H1 (cell line): ENCODE measurements at regions not wholly inside any gene's neighbourhood (a gene's known extent, or its start where the extent isn't known, plus 50 kb on each side); places are given as distances from the start of the nearest gene placed in this dataset.

Source experiments
- CTCF ChIA-PET: fragments of 300-600 bp; sonication (Branson Sonifier 250); formaldehyde crosslinking; loops from one replicate; lab custom pipeline; 2021; ENCODE audit not compliant: partially characterized antibody; lab: Charles Lee
- POLR2A ChIA-PET: fragments of 300-600 bp; sonication (Branson Sonifier 250); formaldehyde crosslinking; loops from one replicate; lab custom pipeline; 2021; ENCODE audit warnings: inconsistent platforms; ENCODE audit not compliant: partially characterized antibody; lab: Charles Lee
- DNase-seq, 2 experiments: peaks; one replicate each; pipeline versions ENCODE4 v3.0.0 to v3.0.0-alpha.2; 2010 to 2022; ENCODE audit warnings: low spot score in 2 of 2, low read depth in 1 of 2, mixed read lengths in 1 of 2
- FAIRE-seq: peaks from 2 replicates; lab custom pipeline; 2011; peaks lifted over from hg19 to GRCh38; lab: Jason Lieb, UNC
- H2AFZ ChIP-seq: 2 replicates; pipeline ENCODE4 v1.8.1; 2012; ENCODE audit warnings: low read length, inconsistent platforms
- H2AK5ac ChIP-seq: 2 replicates; pipeline ENCODE4 v1.6.1; 2013; ENCODE audit warnings: low read depth, low read length
- H2BK120ac ChIP-seq: replicated peaks from 2 replicates; pipeline ENCODE3; 2013; ENCODE audit warnings: low read depth, low read length, inconsistent platforms
- H2BK12ac ChIP-seq: 2 replicates; pipeline ENCODE4 v1.6.1; 2013; ENCODE audit warnings: low read depth, low read length
- H2BK15ac ChIP-seq: 2 replicates; pipeline ENCODE4 v1.6.1; 2013; ENCODE audit warnings: low read length
- H2BK20ac ChIP-seq: 2 replicates; pipeline ENCODE4 v1.6.1; 2013; ENCODE audit warnings: low read length
- H2BK5ac ChIP-seq: 2 replicates; pipeline ENCODE4 v1.6.1; 2013; ENCODE audit warnings: low read depth, low read length
- H3K14ac ChIP-seq: 2 replicates; pipeline ENCODE4 v1.6.1; 2013; ENCODE audit warnings: inconsistent platforms; ENCODE audit not compliant: insufficient read length
- H3K18ac ChIP-seq: 2 replicates; pipeline ENCODE4 v1.6.1; 2013; ENCODE audit warnings: low read length; ENCODE audit errors: extremely low read depth
- H3K23ac ChIP-seq: 2 replicates; pipeline ENCODE4 v1.6.1; 2013; ENCODE audit warnings: inconsistent platforms; ENCODE audit not compliant: insufficient read length
- H3K23me2 ChIP-seq: 2 replicates; pipeline ENCODE4 v1.6.1; 2013; ENCODE audit warnings: low read depth, low read length
- H3K27ac ChIP-seq: 2 replicates; pipeline ENCODE4 v1.6.1; 2011; ENCODE audit warnings: low read depth, low read length, inconsistent platforms
- H3K27me3 ChIP-seq, 4 experiments: replicated peaks in 1 of 4; 1 replicate in 1 of 4; 2 replicates in 3 of 4; pipeline versions ENCODE4 v1.6.1 to v1.8.1; 2011 to 2013; ENCODE audit warnings: low read length in 3 of 4, mild to moderate bottlenecking in 3 of 4, inconsistent platforms in 2 of 4, mixed read lengths in 2 of 4, moderate library complexity in 1 of 4; ENCODE audit not compliant: control insufficient read depth in 3 of 4, insufficient read depth in 3 of 4; ENCODE audit errors: extremely low read depth in 1 of 4
- H3K36me3 ChIP-seq, 4 experiments: 2 replicates each; pipeline versions ENCODE4 v1.6.1 to v1.8.1; 2011 to 2013; ENCODE audit warnings: mild to moderate bottlenecking in 4 of 4, low read length in 3 of 4, moderate library complexity in 2 of 4, control low read depth in 1 of 4, inconsistent platforms in 1 of 4; ENCODE audit not compliant: insufficient read depth in 4 of 4, control insufficient read depth in 2 of 4
- H3K4ac ChIP-seq: replicated peaks from 2 replicates; pipeline ENCODE3; 2013; ENCODE audit warnings: low read length, low read depth, mixed read lengths, inconsistent platforms; ENCODE audit not compliant: insufficient read length
- H3K4me1 ChIP-seq, 4 experiments: replicated peaks in 1 of 4; 1 replicate in 1 of 4; 2 replicates in 3 of 4; pipeline versions ENCODE4 v1.6.1 to v1.8.1; 2011 to 2013; ENCODE audit warnings: low read length in 3 of 4, inconsistent platforms in 2 of 4, mixed read lengths in 1 of 4; ENCODE audit not compliant: insufficient read depth in 4 of 4, control insufficient read depth in 3 of 4
- H3K4me2 ChIP-seq, 2 experiments: 2 replicates each; pipeline versions ENCODE4 v1.6.1 to v1.8.1; 2011 to 2013; ENCODE audit warnings: low read depth in 2 of 2, low read length in 2 of 2, control low read depth in 1 of 2, inconsistent platforms in 1 of 2, mild to moderate bottlenecking in 1 of 2; ENCODE audit not compliant: insufficient read depth in 1 of 2
- H3K4me3 ChIP-seq, 4 experiments: fragments of 200-600, 300-600 bp in 1 of 4; sonication (generic), shearing (Covaris generic), sonication (Bioruptor Twin) in 1 of 4; 2 replicates each; pipeline versions ENCODE4 v1.5.1 to v1.8.1; 2011 to 2016; ENCODE audit warnings: low read length in 4 of 4, low read depth in 3 of 4, control low read depth in 2 of 4, inconsistent platforms in 2 of 4, mild to moderate bottlenecking in 2 of 4, mixed read lengths in 1 of 4, moderate library complexity in 1 of 4; ENCODE audit not compliant: insufficient read depth in 2 of 4; ENCODE audit errors: extremely low read depth in 1 of 4
- H3K56ac ChIP-seq: replicated peaks from 2 replicates; pipeline ENCODE3; 2013; ENCODE audit warnings: low read depth, mild to moderate bottlenecking, mixed read lengths, low read length, inconsistent platforms; ENCODE audit not compliant: insufficient read length
- H3K79me1 ChIP-seq: 2 replicates; pipeline ENCODE4 v1.6.1; 2013; ENCODE audit warnings: low read depth, low read length, control low read depth
- H3K79me2 ChIP-seq, 2 experiments: 2 replicates each; pipeline versions ENCODE4 v1.6.1 to v1.8.1; 2012 to 2013; ENCODE audit warnings: low read length in 2 of 2, mild to moderate bottlenecking in 2 of 2, inconsistent platforms in 1 of 2; ENCODE audit not compliant: insufficient read depth in 2 of 2, control insufficient read depth in 1 of 2
- H3K9ac ChIP-seq, 4 experiments: replicated peaks in 1 of 4; 1 replicate in 1 of 4; 2 replicates in 3 of 4; pipeline versions ENCODE4 v1.6.1 to v1.8.1; 2011 to 2013; ENCODE audit warnings: low read depth in 3 of 4, low read length in 3 of 4, control low read depth in 2 of 4, mild to moderate bottlenecking in 2 of 4, moderate library complexity in 2 of 4, inconsistent platforms in 1 of 4; ENCODE audit errors: extremely low read depth in 1 of 4
- H3K9me3 ChIP-seq, 2 experiments: 2 replicates each; pipeline versions ENCODE4 v1.6.1 to v1.8.1; 2012 to 2013; ENCODE audit warnings: mild to moderate bottlenecking in 2 of 2, moderate library complexity in 2 of 2, control low read depth in 1 of 2, inconsistent platforms in 1 of 2, low read depth in 1 of 2, low read length in 1 of 2, mixed read lengths in 1 of 2; ENCODE audit not compliant: insufficient read depth in 2 of 2
- H4K20me1 ChIP-seq, 2 experiments: replicated peaks in 1 of 2; 2 replicates each; pipeline versions ENCODE3 to v1.8.1; 2011 to 2013; ENCODE audit warnings: inconsistent platforms in 2 of 2, low read length in 2 of 2, mild to moderate bottlenecking in 1 of 2; ENCODE audit not compliant: insufficient read depth in 2 of 2, control insufficient read depth in 1 of 2
- H4K5ac ChIP-seq: 2 replicates; pipeline ENCODE4 v1.6.1; 2013; ENCODE audit warnings: low read length, low read depth, mixed read lengths, inconsistent platforms; ENCODE audit not compliant: insufficient read length
- H4K8ac ChIP-seq: 2 replicates; pipeline ENCODE4 v1.8.0; 2013; ENCODE audit warnings: mild to moderate bottlenecking, moderate library complexity, low read length, inconsistent platforms; ENCODE audit not compliant: insufficient read depth; ENCODE audit errors: extremely low read depth
- H4K91ac ChIP-seq: replicated peaks from 2 replicates; pipeline ENCODE3; 2013; ENCODE audit warnings: low read length, mixed read lengths, inconsistent platforms; ENCODE audit not compliant: insufficient read length
- CREB1 ChIP-seq: IDR thresholded peaks from 2 replicates; pipeline ENCODE4 v1.6.1; 2012; ENCODE audit warnings: inconsistent platforms
- SP2 ChIP-seq: IDR thresholded peaks from 2 replicates; pipeline ENCODE4 v1.6.1; 2012; ENCODE audit warnings: mild to moderate bottlenecking, low read length, inconsistent platforms
- WGBS, 2 experiments: shearing (Covaris generic) in 1 of 2; methylation state at CpG; one replicate each; pipeline versions ENCODE4 v1.1.6 to v1.1.7; 2013 to 2015; ENCODE audit warnings: low lambda C conversion rate in 2 of 2, mixed read lengths in 2 of 2, inconsistent platforms in 1 of 2, low coverage in 1 of 2, missing lambda C conversion rate in 1 of 2; ENCODE audit not compliant: insufficient replicate concordance in 2 of 2, insufficient coverage in 1 of 2, insufficient read length in 1 of 2; ENCODE audit errors: extremely low coverage in 1 of 2, missing lambda C conversion rate in 1 of 2; 5-methylcytosine and 5-hydroxymethylcytosine counted together
- TF ChIP-seq, protein P1 (sequence below), 3 experiments: IDR thresholded peaks; 1 replicate in 2 of 3; 2 replicates in 1 of 3; pipeline versions ENCODE4 v1.5.1 to v1.6.1; 2011; ENCODE audit warnings: low read length in 3 of 3, mild to moderate bottlenecking in 3 of 3, inconsistent platforms in 2 of 3, low read depth in 1 of 3, moderate library complexity in 1 of 3; ENCODE audit not compliant: insufficient read depth in 1 of 3; ENCODE audit errors: control extremely low read depth in 1 of 3

DNA sequence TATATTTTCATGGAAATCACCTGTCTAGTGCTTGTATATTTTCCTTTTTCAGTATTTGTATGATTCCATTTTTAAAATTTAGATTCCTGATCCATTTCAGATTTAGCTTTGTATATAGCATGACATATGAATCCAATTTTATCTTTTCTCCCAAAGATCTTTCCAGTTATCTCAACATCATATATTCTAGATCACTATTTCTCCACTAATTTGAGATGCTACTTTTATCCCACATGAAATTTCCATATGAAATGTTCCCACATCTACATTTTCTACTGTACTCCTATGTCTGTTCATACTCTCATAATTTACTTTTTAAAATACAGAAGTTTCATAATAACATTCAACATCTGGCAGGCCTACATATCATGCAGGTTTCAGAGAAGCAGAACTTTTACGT is 1784.1 kb downstream of the SLITRK5 start:
- POLR2A ChIA-PET, result no interaction called here
- no peak overlapping the region for H2BK120ac ChIP-seq
- no peak overlapping the region for H3K23ac ChIP-seq
- DNase-seq, result no peak
- CTCF ChIA-PET, result no interaction called here
- no peaks in the 10 kb centered on the region for H3K36me3 ChIP-seq
- H4K8ac ChIP-seq, result no peak overlapping the region
- no peak overlapping the region for H3K4me2 ChIP-seq
- no peaks in the 10 kb centered on the region for H4K20me1 ChIP-seq
- H3K14ac ChIP-seq, result no peak overlapping the region
- H2AK5ac ChIP-seq, result no peak overlapping the region
- no peaks in the 10 kb centered on the region for H3K4me1 ChIP-seq
- H3K27ac ChIP-seq, result no peak overlapping the region
- H2BK20ac ChIP-seq, result no peak overlapping the region
- H3K9ac ChIP-seq, result no peak overlapping the region
- TF ChIP-seq, protein P1, sequence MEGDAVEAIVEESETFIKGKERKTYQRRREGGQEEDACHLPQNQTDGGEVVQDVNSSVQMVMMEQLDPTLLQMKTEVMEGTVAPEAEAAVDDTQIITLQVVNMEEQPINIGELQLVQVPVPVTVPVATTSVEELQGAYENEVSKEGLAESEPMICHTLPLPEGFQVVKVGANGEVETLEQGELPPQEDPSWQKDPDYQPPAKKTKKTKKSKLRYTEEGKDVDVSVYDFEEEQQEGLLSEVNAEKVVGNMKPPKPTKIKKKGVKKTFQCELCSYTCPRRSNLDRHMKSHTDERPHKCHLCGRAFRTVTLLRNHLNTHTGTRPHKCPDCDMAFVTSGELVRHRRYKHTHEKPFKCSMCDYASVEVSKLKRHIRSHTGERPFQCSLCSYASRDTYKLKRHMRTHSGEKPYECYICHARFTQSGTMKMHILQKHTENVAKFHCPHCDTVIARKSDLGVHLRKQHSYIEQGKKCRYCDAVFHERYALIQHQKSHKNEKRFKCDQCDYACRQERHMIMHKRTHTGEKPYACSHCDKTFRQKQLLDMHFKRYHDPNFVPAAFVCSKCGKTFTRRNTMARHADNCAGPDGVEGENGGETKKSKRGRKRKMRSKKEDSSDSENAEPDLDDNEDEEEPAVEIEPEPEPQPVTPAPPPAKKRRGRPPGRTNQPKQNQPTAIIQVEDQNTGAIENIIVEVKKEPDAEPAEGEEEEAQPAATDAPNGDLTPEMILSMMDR (IDR thresholded peaks at IDR 0.05; ENCODE audit: control extremely low read depth in 1 of 3, insufficient read depth in 1 of 3, low read depth in 1 of 3, low read length in 3 of 3), result no peak
- TF ChIP-seq CREB1 (no peak), SP2 (no peak)
- H3K79me2 ChIP-seq, result no peaks in the 10 kb centered on the region
- H3K56ac ChIP-seq, result no peak overlapping the region
- H3K79me1 ChIP-seq, result no peaks in the 10 kb centered on the region
- 95% methylated on average over 1 of the region's 1 CpG; no CpG with 5 or more reads in 1 of the 2 experiments for WGBS, 2 experiments
- H3K4me3 ChIP-seq, result no peak overlapping the region
- no peak overlapping the region for H4K91ac ChIP-seq
- H3K27me3 ChIP-seq, result no peaks in the 10 kb centered on the region
- no peak for FAIRE-seq
- H4K5ac ChIP-seq, result no peak overlapping the region
- H2BK15ac ChIP-seq, result no peak overlapping the region
- no peak overlapping the region for H2BK5ac ChIP-seq
- no peaks in the 10 kb centered on the region for H3K9me3 ChIP-seq
- no peak overlapping the region for H2AFZ ChIP-seq
- H2BK12ac ChIP-seq, result no peak overlapping the region
- no peak overlapping the region for H3K4ac ChIP-seq
- H3K23me2 ChIP-seq, result no peaks in the 10 kb centered on the region
- H3K18ac ChIP-seq, result no peak overlapping the region
